ENCODE measurements at regions not wholly inside any gene's neighbourhood (a gene's known extent, or its start where the extent isn't known, plus 50 kb on each side); places are given as distances from the start of the nearest gene placed in this dataset.

- no peak for TF ChIP-seq CTCF (conservative IDR thresholded peaks at IDR 0.05; ENCODE audit: low read length)
- TF ChIP-seq EZH2phosphoT487 (IDR thresholded peaks at IDR 0.05; ENCODE audit: borderline replicate concordance, low read depth, low read length): no peak
Measured at GRCh38 chr2:111622859-111623258, 261.1 kb downstream of the ANAPC1 start.
